ENCODE measurements at regions not wholly inside any gene's neighbourhood (a gene's known extent, or its start where the extent isn't known, plus 50 kb on each side); places are given as distances from the start of the nearest gene placed in this dataset.

- TF ChIP-seq CTCF (IDR thresholded peaks at IDR 0.05), result no peak
- no peak for TF ChIP-seq POLR2A (IDR thresholded peaks at IDR 0.05)
These were observed 67.9 kb upstream of the NOL4 start for GRCh38 chr18:34292594-34292993.
